Stomach (tissue), 8 donors: ENCODE measurements at regions not wholly inside any gene's neighbourhood (a gene's known extent, or its start where the extent isn't known, plus 50 kb on each side); places are given as distances from the start of the nearest gene placed in this dataset.

Experiments
- DNase-seq, 2 donors: peaks; one replicate each; pipeline versions ENCODE4 v3.0.0 to v3.0.0-alpha.2; 2013 to 2019
- H3K27ac ChIP-seq, 5 donors: fragments of 200-600 bp in 4 of 5; sonication (generic) in 4 of 5; one replicate each; pipeline ENCODE4 v1.5.1; 2013 to 2019; ENCODE audit warnings: mild to moderate bottlenecking in 1 of 5, moderate library complexity in 1 of 5
- H3K27me3 ChIP-seq, 3 donors: fragments of 200-600 bp; sonication (generic); one replicate each; pipeline ENCODE4 v1.5.1; 2017 to 2019; ENCODE audit warnings: mixed run types in 1 of 3
- H3K36me3 ChIP-seq, 4 donors: fragments of 200-600 bp; sonication (generic); 1 replicate in 3 of 4; 2 replicates in 1 of 4; pipeline ENCODE4 v1.5.1; 2016 to 2019
- H3K4me1 ChIP-seq, 4 donors: fragments of 200-600 bp; sonication (generic); one replicate each; pipeline ENCODE4 v1.5.1; 2016 to 2019
- H3K4me3 ChIP-seq, 4 donors: fragments of 200-600 bp; sonication (generic) in 3 of 4; one replicate each; pipeline ENCODE4 v1.5.1; 2016 to 2019; ENCODE audit warnings: mild to moderate bottlenecking in 1 of 4
- H3K9me3 ChIP-seq, 4 donors: fragments of 200-600 bp; sonication (generic); one replicate each; pipeline ENCODE4 v1.5.1; 2016 to 2019
- EP300 ChIP-seq: sonication (generic); formaldehyde crosslinking; IDR thresholded peaks from one replicate; pipeline ENCODE4 v1.6.1; 2017; ENCODE audit warnings: antibody characterized with exemption
- POLR2A ChIP-seq, 4 donors: fragments of 450-650 bp; IDR thresholded peaks; one replicate each; pipeline ENCODE4 v1.6.1; 2016; ENCODE audit warnings: antibody characterized with exemption in 4 of 4, control low read depth in 2 of 4, mild to moderate bottlenecking in 1 of 4, moderate library complexity in 1 of 4
- POLR2AphosphoS5 ChIP-seq, 3 donors: sonication (generic); formaldehyde crosslinking; IDR thresholded peaks; one replicate each; pipeline ENCODE4 v1.6.1; 2016; ENCODE audit warnings: antibody characterized with exemption in 3 of 3
- WGBS, 5 donors: extraction: QIAGEN DNeasy Blood & Tissue Kit in 3 of 5; methylation state at CpG; one replicate each; pipeline versions ENCODE4 v1.1.5 to v1.1.7; 2013 to 2018; 5-methylcytosine and 5-hydroxymethylcytosine counted together
- intact Hi-C: fragments of 100-400 bp; cut with DNase I; formaldehyde crosslinking; loops from one replicate; pipeline ENCODE4 v1.15.1; 2023; ENCODE audit warnings: low total_unique reads
- TF ChIP-seq, protein P1 (sequence below), 7 experiments: fragments of 450-650 bp in 4 of 7; fragments of 200-600 bp in 3 of 7; sonication (generic) in 3 of 7; IDR thresholded peaks; one replicate each; pipeline ENCODE4 v1.5.1; 2016 to 2019; ENCODE audit warnings: antibody characterized with exemption in 7 of 7, control low read depth in 2 of 7, mild to moderate bottlenecking in 1 of 7
- donor health status: healthy with polysubstance abuse.
- donor health status: Bipolar disorder and iron deficiency.
- donor health status: healthy.

- TF ChIP-seq POLR2AphosphoS5 (IDR thresholded peaks at IDR 0.05): no peak
- TF ChIP-seq EP300: no peak
- TF ChIP-seq, protein P1, sequence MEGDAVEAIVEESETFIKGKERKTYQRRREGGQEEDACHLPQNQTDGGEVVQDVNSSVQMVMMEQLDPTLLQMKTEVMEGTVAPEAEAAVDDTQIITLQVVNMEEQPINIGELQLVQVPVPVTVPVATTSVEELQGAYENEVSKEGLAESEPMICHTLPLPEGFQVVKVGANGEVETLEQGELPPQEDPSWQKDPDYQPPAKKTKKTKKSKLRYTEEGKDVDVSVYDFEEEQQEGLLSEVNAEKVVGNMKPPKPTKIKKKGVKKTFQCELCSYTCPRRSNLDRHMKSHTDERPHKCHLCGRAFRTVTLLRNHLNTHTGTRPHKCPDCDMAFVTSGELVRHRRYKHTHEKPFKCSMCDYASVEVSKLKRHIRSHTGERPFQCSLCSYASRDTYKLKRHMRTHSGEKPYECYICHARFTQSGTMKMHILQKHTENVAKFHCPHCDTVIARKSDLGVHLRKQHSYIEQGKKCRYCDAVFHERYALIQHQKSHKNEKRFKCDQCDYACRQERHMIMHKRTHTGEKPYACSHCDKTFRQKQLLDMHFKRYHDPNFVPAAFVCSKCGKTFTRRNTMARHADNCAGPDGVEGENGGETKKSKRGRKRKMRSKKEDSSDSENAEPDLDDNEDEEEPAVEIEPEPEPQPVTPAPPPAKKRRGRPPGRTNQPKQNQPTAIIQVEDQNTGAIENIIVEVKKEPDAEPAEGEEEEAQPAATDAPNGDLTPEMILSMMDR (IDR thresholded peaks at IDR 0.05): no peak
- TF ChIP-seq POLR2A (IDR thresholded peaks at IDR 0.05): no peak
- peaks cover 0 to 7% (median 0%) of the 10 kb centered on the region in 3 donors for H3K27me3 ChIP-seq
- intact Hi-C loops: no loop called here
Measured at GRCh38 chr7:34330308-34330707, 327.7 kb upstream of the NPSR1 start.

GRCh38 chr7:34331102-34331501, 326.9 kb upstream of the NPSR1 start:
- no peaks in the 10 kb centered on the region for H3K9me3 ChIP-seq
- no peaks in the 10 kb centered on the region for H3K36me3 ChIP-seq
- WGBS, 5 donors: 59 to 77% (median 72%) methylated on average over 2 of the region's 2 CpGs
- H3K4me3 ChIP-seq: no peak overlapping the region
- DNase-seq: no peak
- no peak overlapping the region for H3K27ac ChIP-seq
- intact Hi-C loops: no loop called here
- peaks cover 0 to 7% (median 0%) of the 10 kb centered on the region in 3 donors for H3K27me3 ChIP-seq
- TF ChIP-seq EP300: no peak
- no peak for TF ChIP-seq POLR2AphosphoS5 (IDR thresholded peaks at IDR 0.05)
- TF ChIP-seq, protein P1 (IDR thresholded peaks at IDR 0.05): no peak
- TF ChIP-seq POLR2A (IDR thresholded peaks at IDR 0.05): no peak
- no peaks in the 10 kb centered on the region for H3K4me1 ChIP-seq

More at GRCh38 chr7:34330308-34330707, 327.7 kb upstream of the NPSR1 start:
- WGBS, 5 donors: 57 to 68% (median 63%) methylated on average over 3 of the region's 3 CpGs
- H3K27ac ChIP-seq: no peak overlapping the region
- H3K4me1 ChIP-seq: no peaks in the 10 kb centered on the region
- no peaks in the 10 kb centered on the region for H3K36me3 ChIP-seq
- no peaks in the 10 kb centered on the region for H3K9me3 ChIP-seq
- H3K4me3 ChIP-seq: no peak overlapping the region
- DNase-seq: no peak

- H3K27ac ChIP-seq: no peak overlapping the region
- intact Hi-C loops: no loop called here
- 73 to 79% (median 78%) methylated on average over 4 of the region's 4 CpGs for WGBS, 5 donors
- no peak for DNase-seq
- H3K27me3 ChIP-seq: peaks cover 0 to 7% (median 0%) of the 10 kb centered on the region in 3 donors
- no peak overlapping the region for H3K4me3 ChIP-seq
- TF ChIP-seq POLR2A (IDR thresholded peaks at IDR 0.05) (no peak), POLR2AphosphoS5 (IDR thresholded peaks at IDR 0.05) (no peak), EP300 (no peak)
- TF ChIP-seq, protein P1 (IDR thresholded peaks at IDR 0.05): no peak
- no peaks in the 10 kb centered on the region for H3K9me3 ChIP-seq
- H3K4me1 ChIP-seq: no peaks in the 10 kb centered on the region
- H3K36me3 ChIP-seq: no peaks in the 10 kb centered on the region
Measured at GRCh38 chr7:34332006-34332405, 326.0 kb upstream of the NPSR1 start.

- Histone ChIP-seq H3K4me3 (no peak overlapping the region), H3K27ac (no peak overlapping the region), H3K27me3 (peaks cover 0 to under 1% (median 0%) of the 10 kb centered on the region in 3 donors), H3K9me3 (peaks cover 0 to 9% (median 5%) of the 10 kb centered on the region in 4 donors), H3K36me3 (no peaks in the 10 kb centered on the region), H3K4me1 (no peaks in the 10 kb centered on the region)
- no peak for TF ChIP-seq POLR2AphosphoS5 (IDR thresholded peaks at IDR 0.05)
- no peak for TF ChIP-seq POLR2A (IDR thresholded peaks at IDR 0.05)
- TF ChIP-seq EP300: no peak
- TF ChIP-seq, protein P1 (IDR thresholded peaks at IDR 0.05): no peak
- no peak for DNase-seq
- intact Hi-C loops: no loop called here
- WGBS, 5 donors: 69 to 86% (median 78%) methylated on average over 2 of the region's 2 CpGs
Measured at GRCh38 chr7:34333184-34333583, 324.8 kb upstream of the NPSR1 start.
